ENCODE measurements at regions not wholly inside any gene's neighbourhood (a gene's known extent, or its start where the extent isn't known, plus 50 kb on each side); places are given as distances from the start of the nearest gene placed in this dataset.
"Not testable (repeated sequence)": the region's sequence is repeated elsewhere in the genome, so short reads cannot be mapped to it uniquely, and the experiment has no call there.

DNA sequence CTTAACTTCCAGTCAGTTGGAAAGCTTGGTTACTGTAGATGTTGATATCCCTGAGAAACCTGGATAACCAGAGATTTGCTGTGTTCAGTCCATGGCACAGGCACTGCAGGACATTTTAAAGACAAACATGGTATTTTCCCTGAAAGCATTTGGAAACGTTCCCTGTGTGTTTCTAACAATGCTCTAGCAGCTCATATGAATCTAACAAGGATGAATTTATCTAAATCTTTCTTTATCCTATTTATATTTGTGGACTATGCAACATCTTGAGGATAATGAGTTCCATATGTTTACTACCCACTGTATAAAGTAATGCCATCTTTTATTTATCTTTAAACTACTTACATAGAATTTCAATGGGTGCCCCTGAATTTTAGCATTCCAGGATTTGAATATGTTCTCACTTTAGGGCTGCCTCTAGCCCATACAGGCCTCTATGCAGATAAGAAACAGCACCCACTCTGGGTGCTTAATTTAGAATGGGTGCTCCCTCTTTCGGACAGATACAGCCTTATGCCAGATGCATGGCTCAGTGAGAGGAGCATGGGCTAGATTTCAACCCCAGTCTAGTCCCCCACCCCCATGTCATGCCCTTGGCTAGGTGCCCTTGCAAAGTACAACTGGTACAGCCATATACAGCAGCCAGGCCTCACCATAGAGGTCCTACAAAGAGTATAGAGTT is 50.6 kb upstream of the NEMP2 start:
- DNase-seq (ENCODE audit: low read depth), result peak; percentile 76

DNA sequence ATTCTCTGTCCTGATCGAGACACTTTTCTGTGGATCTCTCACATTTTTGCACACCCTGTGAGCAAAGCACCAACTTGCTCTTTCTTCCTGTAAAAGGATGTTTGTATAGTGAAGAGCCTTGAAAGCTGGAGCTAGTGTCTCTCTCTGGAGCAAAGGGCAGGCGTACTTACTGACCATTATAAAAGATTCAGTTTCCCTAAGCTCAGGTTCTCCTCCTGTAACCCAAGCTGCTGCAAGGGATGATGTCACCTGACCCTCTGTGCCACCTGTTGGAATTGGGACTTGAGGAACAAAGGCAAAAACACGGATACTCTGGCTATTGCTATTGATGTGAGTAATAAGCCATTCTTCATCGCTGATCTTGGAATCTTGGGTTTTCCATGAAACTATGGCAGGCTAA is 52.6 kb upstream of the NEMP2 start:
- no peak for DNase-seq (ENCODE audit: low read depth)

DNA sequence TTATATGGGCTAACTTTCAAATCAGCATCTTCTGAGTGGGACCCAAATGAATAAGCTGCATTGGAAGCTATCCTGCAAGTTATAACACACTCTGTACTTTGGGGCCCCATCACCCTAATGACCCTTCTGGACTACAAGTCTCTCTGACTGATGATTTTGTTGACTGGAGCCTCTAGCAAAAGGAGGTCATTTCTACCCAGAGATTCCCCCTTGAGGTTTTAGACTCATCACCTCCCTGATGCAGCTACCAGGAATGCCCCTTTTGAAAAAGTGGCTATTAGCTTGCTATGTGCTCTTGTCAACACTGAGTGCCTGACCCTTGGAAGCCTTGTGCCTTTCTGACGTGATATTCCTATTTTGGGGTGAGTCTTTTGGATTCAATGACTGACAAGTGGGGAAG is 54.5 kb upstream of the NEMP2 start:
- no peak for DNase-seq (ENCODE audit: low read depth)

DNA sequence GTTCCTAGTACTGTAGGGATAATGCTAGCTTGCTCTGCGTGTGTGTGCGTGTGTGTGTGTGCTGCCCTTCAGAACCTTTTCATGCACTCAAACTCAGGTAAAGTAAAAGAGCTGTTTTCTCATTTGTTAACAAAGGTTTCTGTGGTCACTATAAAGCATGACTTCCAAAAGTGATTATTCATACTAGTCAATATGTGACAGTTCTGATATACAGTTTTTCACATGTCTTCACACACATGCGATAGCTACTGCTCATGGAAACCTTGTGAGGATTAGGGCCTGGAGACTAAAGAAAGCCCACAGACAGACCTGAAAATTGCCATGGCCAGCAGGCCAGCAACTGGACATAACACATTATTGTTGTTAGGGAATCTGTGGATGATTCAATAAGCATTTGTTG is 56.9 kb upstream of the NEMP2 start:
- no peak for DNase-seq (ENCODE audit: low read depth)

DNA sequence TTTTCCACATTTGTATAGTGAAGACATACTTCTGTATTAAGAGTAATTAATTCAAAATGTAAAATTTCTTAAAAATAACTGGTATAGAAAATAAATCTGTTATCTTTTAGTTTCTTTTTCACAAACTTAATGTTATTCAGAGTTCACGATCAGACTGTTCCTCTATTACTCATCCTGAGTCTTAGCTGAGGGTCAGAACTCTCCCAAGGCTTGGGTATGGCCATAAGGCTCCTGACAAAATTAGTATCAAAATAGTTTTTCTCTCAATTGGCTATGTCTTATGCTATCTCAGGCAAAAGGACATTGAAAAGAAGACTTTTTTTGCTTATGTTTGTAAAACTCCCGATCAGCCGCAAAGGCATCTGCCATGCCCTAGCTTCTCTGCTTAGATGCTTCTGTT is 56.1 kb upstream of the NAB1 start:
- no peak for DNase-seq (ENCODE audit: low read depth)

DNA sequence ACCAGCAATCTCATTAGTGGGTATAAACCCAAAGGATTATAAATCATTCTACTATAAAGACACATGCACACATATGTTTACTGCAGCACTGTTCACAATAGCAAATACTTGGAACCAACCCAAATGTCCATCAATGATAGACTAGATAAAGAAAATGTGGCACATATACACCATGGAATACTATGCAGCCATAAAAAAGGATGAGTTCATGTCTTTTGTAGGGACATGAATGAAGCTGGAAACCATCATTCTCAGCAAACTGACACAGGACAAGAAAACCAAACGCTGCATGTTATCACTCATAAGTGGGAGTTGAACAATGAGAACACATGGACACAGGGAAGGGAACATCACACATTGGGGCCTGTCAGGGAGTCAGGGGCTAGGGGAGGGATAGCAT is 53.0 kb upstream of the NAB1 start:
- not testable (repeated sequence) for DNase-seq (ENCODE audit: low read depth)

DNA sequence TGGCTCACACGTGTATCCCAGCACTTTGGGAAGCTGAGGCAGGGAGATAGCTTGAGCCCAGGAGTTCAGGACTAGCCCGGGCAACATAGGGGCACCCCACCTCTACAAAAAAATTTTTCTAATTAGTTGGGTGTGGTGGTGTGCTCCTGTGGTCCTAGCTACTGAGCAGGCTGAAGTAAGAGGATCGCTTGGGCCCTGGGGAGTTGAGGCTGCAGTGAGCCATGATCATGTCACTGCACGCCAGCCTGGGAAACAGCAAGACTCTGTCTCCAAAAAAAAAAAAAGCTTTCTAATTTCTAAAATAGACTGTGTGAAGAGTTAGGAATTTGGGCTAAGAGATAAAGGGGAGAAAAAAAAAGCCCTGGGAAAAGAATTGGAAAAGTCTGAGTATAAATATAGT is 51.9 kb upstream of the NAB1 start:
- DNase-seq (ENCODE audit: low read depth), result no peak

DNA sequence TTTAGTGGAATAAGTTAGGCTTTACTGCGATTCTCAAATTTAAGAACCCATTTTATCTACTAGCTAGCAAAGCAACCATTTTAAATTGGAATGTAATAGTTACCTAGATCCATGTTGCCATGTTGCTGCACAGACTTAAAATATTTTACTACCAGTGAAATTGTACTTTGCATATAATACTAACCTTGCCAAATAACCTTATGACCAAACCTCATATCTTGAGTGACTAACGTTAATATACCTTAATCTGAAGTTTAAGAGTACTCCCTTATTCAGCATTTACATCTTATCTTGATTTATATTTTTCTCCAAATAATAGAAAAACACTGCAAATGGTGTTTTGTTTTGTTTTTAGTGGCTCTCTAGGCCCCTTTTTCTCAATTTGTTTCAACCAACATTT is 50.3 kb upstream of the NAB1 start:
- DNase-seq (ENCODE audit: low read depth), result no peak

DNA sequence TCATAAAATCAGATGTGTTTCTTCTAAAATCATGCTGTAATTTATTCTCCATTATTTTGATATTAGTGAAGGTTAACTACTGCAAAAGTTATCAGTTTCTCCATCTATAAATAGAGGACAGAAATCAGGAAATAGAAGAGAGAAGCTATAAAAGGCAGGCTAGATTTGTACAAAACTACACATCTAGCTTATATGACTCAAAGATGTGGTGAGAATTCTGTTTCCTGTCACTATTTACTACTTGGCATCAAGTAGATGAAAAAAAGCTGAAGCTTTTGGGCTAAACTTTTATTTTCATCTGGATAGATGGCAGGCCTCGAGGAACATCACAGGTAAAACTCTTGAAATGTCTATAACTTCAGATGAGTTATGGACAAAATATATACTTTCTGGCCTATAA is 49.8 kb upstream of the NAB1 start:
- no peak for DNase-seq (ENCODE audit: low read depth)
